HL-60 (cell line): ENCODE measurements at regions not wholly inside any gene's neighbourhood (a gene's known extent, or its start where the extent isn't known, plus 50 kb on each side); places are given as distances from the start of the nearest gene placed in this dataset.
A peak's percentile ranks its signal among the peaks of the same experiment; 100 is the strongest.

Experiments used
- DNase-seq, 2 experiments: peaks; one replicate each; pipeline ENCODE4 v3.0.0-alpha.2; 2010 to 2020; ENCODE audit warnings: low read depth in 1 of 2, low spot score in 1 of 2
- H3K27ac ChIP-seq: fragments of 250-450 bp; sonication (Bioruptor Pico); replicated peaks from 2 replicates; pipeline ENCODE4 v1.5.1; 2020; ENCODE audit warnings: mild to moderate bottlenecking, moderate library complexity
- H3K27me3 ChIP-seq: fragments of 250-450 bp; sonication (Bioruptor Pico); 2 replicates; pipeline ENCODE4 v1.5.1; 2021; ENCODE audit warnings: mild to moderate bottlenecking, moderate library complexity; ENCODE audit not compliant: insufficient read depth, poor library complexity, severe bottlenecking
- H3K4me3 ChIP-seq: replicated peaks from 2 replicates; pipeline ENCODE4 v1.5.1; 2011; ENCODE audit warnings: mild to moderate bottlenecking, control low read depth, low read length; ENCODE audit not compliant: insufficient read depth
- GABPA ChIP-seq: IDR thresholded peaks from 2 replicates; pipeline ENCODE4 v1.6.1; 2012; ENCODE audit warnings: low read depth
- POLR2AphosphoS5 ChIP-seq: IDR thresholded peaks from 2 replicates; pipeline ENCODE4 v1.6.1; 2012; ENCODE audit warnings: low read depth
- REST ChIP-seq: IDR thresholded peaks from 2 replicates; pipeline ENCODE4 v1.6.1; 2012; ENCODE audit warnings: low read depth; ENCODE audit not compliant: insufficient replicate concordance
- SPI1 ChIP-seq: IDR thresholded peaks from 2 replicates; pipeline ENCODE4 v1.6.1; 2012; ENCODE audit warnings: low read depth, mild to moderate bottlenecking, borderline replicate concordance
- TF ChIP-seq, protein P1 (sequence below): IDR thresholded peaks from one replicate; pipeline ENCODE4 v1.5.1; 2011; ENCODE audit warnings: low read length, control low read depth, inconsistent platforms; ENCODE audit not compliant: insufficient read depth

DNA sequence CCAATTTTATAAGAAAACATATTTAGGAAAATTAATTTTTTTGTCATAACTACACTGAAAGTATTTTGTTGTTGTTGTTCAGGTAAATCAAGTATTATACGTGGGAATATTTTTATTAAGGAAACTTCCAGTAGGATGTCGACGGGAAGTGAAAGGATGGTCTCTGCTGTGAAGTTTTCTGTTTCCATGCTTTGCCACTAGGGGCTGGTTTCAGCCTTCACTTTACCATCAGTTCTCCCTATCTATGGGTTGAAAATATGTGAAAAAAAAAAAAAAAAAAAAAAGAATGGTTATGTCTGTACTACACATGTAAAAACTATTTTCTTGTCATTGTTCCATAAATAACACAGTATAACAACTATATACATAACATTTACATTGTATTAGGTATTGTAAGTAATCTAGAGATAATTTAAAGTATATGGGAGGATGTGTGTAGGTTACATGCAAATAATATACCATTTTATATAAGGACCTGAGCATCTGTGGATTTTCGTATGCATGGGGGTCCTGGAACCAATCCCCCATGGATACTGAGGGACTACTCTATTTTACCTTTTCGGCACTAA, 136.7 kb downstream of the SMAD6 start:
- Histone ChIP-seq H3K27me3 (peaks cover 2% of the 10 kb centered on the region), H3K27ac (no peak overlapping the region), H3K4me3 (no peak overlapping the region)
- no peak for TF ChIP-seq POLR2AphosphoS5
- no peak for TF ChIP-seq REST
- TF ChIP-seq, protein P1, sequence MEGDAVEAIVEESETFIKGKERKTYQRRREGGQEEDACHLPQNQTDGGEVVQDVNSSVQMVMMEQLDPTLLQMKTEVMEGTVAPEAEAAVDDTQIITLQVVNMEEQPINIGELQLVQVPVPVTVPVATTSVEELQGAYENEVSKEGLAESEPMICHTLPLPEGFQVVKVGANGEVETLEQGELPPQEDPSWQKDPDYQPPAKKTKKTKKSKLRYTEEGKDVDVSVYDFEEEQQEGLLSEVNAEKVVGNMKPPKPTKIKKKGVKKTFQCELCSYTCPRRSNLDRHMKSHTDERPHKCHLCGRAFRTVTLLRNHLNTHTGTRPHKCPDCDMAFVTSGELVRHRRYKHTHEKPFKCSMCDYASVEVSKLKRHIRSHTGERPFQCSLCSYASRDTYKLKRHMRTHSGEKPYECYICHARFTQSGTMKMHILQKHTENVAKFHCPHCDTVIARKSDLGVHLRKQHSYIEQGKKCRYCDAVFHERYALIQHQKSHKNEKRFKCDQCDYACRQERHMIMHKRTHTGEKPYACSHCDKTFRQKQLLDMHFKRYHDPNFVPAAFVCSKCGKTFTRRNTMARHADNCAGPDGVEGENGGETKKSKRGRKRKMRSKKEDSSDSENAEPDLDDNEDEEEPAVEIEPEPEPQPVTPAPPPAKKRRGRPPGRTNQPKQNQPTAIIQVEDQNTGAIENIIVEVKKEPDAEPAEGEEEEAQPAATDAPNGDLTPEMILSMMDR, result peak; percentile 40
- TF ChIP-seq GABPA, result no peak
- no peak for TF ChIP-seq SPI1
- DNase-seq, result no peak

GRCh38 chr15:66839506-66840112, 137.6 kb downstream of the SMAD6 start:
- peaks cover 2% of the 10 kb centered on the region for H3K27me3 ChIP-seq
- H3K4me3 ChIP-seq, result no peak overlapping the region
- TF ChIP-seq GABPA (no peak), REST (no peak), SPI1 (no peak), POLR2AphosphoS5 (no peak)
- TF ChIP-seq, protein P1, result no peak
- no peak overlapping the region for H3K27ac ChIP-seq
- DNase-seq, result no peak

DNA sequence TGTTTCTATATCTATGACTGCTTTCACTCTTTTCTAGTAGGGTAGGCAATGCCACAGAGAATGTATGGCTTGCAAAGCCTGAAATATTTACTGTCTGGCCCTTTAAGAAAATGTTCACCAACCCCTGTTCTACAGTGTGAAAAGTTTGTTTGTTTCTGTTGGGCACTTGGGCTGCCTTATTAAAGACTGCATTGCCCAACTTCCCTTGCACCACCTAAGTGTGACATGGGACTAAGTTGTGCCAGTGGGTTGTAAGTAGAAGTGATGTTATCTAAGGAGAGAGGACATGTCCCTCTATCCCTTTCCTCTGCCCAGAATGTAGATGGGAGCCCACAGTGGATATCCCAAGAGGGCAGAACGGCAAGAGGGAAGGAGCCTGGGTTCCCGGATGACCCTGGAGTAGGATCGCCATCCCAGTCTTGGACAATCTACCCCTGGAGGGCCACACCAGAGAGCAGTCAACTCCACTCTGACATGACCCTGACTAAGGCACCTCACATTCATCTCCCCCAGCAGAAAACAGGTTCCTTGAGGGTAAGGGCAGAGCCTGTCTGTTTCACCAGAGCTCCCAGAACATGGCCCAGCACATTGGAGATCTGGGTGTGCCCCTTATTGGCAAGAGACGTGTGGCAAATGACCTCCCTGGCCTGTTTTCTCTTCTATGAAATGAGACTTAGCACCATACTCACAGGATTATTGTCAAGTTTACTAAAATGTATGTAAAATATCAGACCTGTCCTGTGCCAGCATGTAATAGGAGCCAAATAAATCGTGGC, 138.8 kb downstream of the SMAD6 start:
- peak in 1 of 2 experiments; percentile 69 for DNase-seq
- Histone ChIP-seq H3K4me3 (no peak overlapping the region), H3K27ac (no peak overlapping the region; the same call in 1 of the 2 replicates), H3K27me3 (peaks cover 2% of the 10 kb centered on the region)
- TF ChIP-seq SPI1 (no peak), GABPA (no peak), REST (no peak), POLR2AphosphoS5 (no peak)
- TF ChIP-seq, protein P1, result no peak
